ENCODE measurements at regions not wholly inside any gene's neighbourhood (a gene's known extent, or its start where the extent isn't known, plus 50 kb on each side); places are given as distances from the start of the nearest gene placed in this dataset.

- no peak for DNase-seq
- no peak overlapping the region for H3K4me3 ChIP-seq
- no peaks in the 10 kb centered on the region for H3K4me1 ChIP-seq
- no peak for TF ChIP-seq CTCF (IDR thresholded peaks at IDR 0.05)
- no peak overlapping the region for H3K27ac ChIP-seq
- intact Hi-C loops (cut with DNase I; ENCODE audit: low total_unique reads) = no loop called here
- H3K9me3 ChIP-seq = no peaks in the 10 kb centered on the region
- H3K27me3 ChIP-seq = no peaks in the 10 kb centered on the region
- no peaks in the 10 kb centered on the region for H3K36me3 ChIP-seq
Observed at GRCh38 chr3:22907161-22907780, 295.9 kb upstream of the UBE2E2 start.

- H3K9me3 ChIP-seq = no peaks in the 10 kb centered on the region
- H3K27me3 ChIP-seq = no peaks in the 10 kb centered on the region
- no peak for TF ChIP-seq CTCF (IDR thresholded peaks at IDR 0.05)
- H3K4me3 ChIP-seq = no peak overlapping the region
- no peaks in the 10 kb centered on the region for H3K4me1 ChIP-seq
- H3K27ac ChIP-seq = no peak overlapping the region
- DNase-seq = no peak
- H3K36me3 ChIP-seq = no peaks in the 10 kb centered on the region
- intact Hi-C loops (cut with DNase I; ENCODE audit: low total_unique reads) = no loop called here
Observed at GRCh38 chr3:22907796-22908195, 295.3 kb upstream of the UBE2E2 start.

GRCh38 chr3:22908989-22909507, 294.1 kb upstream of the UBE2E2 start:
- Histone ChIP-seq H3K27me3 (no peaks in the 10 kb centered on the region), H3K36me3 (no peaks in the 10 kb centered on the region), H3K27ac (no peak overlapping the region), H3K9me3 (no peaks in the 10 kb centered on the region), H3K4me3 (no peak overlapping the region), H3K4me1 (no peaks in the 10 kb centered on the region)
- DNase-seq = no peak
- intact Hi-C loops (cut with DNase I; ENCODE audit: low total_unique reads) = no loop called here
- TF ChIP-seq CTCF (IDR thresholded peaks at IDR 0.05) = no peak

- H3K27ac ChIP-seq = no peak overlapping the region
- intact Hi-C loops (cut with DNase I; ENCODE audit: low total_unique reads) = no loop called here
- no peaks in the 10 kb centered on the region for H3K36me3 ChIP-seq
- H3K4me1 ChIP-seq = no peaks in the 10 kb centered on the region
- no peak for DNase-seq
- no peak for TF ChIP-seq CTCF (IDR thresholded peaks at IDR 0.05)
- no peaks in the 10 kb centered on the region for H3K27me3 ChIP-seq
- H3K4me3 ChIP-seq = no peak overlapping the region
- H3K9me3 ChIP-seq = no peaks in the 10 kb centered on the region
Observed at GRCh38 chr3:22916933-22917332, 286.2 kb upstream of the UBE2E2 start.

GRCh38 chr3:22920006-22920405, 283.1 kb upstream of the UBE2E2 start:
- no peak for TF ChIP-seq CTCF (IDR thresholded peaks at IDR 0.05)

GRCh38 chr3:22922317-22922716, 280.8 kb upstream of the UBE2E2 start:
- TF ChIP-seq CTCF (IDR thresholded peaks at IDR 0.05) = peak in 1 of 2 experiments; percentile 21
- DNase-seq = no peak
- no peak overlapping the region for H3K4me3 ChIP-seq
- no peaks in the 10 kb centered on the region for H3K36me3 ChIP-seq
- H3K4me1 ChIP-seq = no peaks in the 10 kb centered on the region
- no peaks in the 10 kb centered on the region for H3K27me3 ChIP-seq
- H3K9me3 ChIP-seq = no peaks in the 10 kb centered on the region
- no peak overlapping the region for H3K27ac ChIP-seq
- intact Hi-C loops (cut with DNase I; ENCODE audit: low total_unique reads) = no loop called here

More at GRCh38 chr3:22920006-22920405, 283.1 kb upstream of the UBE2E2 start:
- intact Hi-C loops (cut with DNase I; ENCODE audit: low total_unique reads) = no loop called here
- Histone ChIP-seq H3K9me3 (no peaks in the 10 kb centered on the region), H3K4me3 (no peak overlapping the region), H3K27ac (no peak overlapping the region), H3K4me1 (no peaks in the 10 kb centered on the region), H3K27me3 (no peaks in the 10 kb centered on the region), H3K36me3 (no peaks in the 10 kb centered on the region)
- DNase-seq = no peak

All from tibial artery (tissue), 4 donors.